ENCODE measurements at regions not wholly inside any gene's neighbourhood (a gene's known extent, or its start where the extent isn't known, plus 50 kb on each side); places are given as distances from the start of the nearest gene placed in this dataset.
A peak's percentile ranks its signal among the peaks of the same experiment; 100 is the strongest.

DNA sequence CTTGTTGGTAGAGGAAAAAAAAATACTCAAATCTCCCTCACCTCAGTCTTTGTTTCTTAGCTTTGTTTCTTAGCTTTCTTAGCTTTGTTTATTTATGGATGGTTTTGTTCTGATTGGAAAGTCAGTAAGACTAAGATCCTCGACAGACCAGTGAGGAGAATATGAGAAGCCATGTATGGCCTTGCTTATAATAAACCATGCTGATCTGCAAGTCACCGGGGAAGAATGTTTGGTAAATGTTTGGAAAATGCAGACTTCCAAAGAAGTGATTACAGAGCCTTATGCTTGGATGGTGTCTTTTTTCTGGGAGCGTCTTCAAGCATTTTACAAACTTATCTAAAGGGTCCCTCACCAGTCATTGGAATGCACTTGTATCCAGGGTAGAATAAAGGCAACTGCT lies 90.1 kb upstream of the NOCT start:
- DNase-seq: no peak

DNA sequence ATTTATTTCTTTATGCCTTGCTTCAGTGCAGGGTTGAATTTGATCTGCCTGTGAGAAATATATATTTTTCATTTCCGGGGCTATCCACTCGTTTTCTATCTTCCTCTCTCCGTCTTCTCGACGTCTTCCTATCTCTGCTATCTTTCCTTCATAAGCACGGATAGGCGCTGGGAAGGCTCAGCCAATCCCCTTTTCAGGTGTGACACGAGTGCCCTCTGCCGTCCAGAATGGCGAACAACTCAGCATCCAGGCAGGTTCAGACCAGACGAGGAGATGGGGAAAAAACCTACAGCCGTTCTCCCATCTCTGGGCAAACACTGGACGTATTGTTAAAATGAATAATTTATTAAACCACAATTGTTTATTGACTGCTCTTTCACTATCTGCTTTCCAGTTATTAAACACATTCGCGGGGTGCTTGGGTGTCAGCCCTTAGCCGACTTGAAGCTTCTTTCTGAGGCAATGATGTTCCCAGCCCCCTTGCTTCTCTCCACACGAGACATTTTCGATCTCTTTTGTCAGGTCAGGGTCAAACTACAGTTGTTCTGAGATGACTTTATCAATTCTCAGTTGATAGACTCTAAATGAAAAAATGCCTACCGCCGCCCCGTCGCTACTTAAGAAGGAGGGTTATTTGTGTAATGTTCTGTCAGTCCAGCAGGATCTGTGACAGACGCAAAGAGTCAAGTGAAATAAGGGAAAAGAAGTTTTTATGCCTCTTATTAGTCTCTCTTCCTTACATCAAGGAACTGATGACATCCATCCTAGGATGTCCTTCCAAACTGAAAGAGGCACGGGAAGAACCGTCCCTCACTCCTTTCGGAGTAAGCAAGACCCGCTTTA lies 96.3 kb upstream of the NOCT start:
- peak; percentile 87 for DNase-seq

DNA sequence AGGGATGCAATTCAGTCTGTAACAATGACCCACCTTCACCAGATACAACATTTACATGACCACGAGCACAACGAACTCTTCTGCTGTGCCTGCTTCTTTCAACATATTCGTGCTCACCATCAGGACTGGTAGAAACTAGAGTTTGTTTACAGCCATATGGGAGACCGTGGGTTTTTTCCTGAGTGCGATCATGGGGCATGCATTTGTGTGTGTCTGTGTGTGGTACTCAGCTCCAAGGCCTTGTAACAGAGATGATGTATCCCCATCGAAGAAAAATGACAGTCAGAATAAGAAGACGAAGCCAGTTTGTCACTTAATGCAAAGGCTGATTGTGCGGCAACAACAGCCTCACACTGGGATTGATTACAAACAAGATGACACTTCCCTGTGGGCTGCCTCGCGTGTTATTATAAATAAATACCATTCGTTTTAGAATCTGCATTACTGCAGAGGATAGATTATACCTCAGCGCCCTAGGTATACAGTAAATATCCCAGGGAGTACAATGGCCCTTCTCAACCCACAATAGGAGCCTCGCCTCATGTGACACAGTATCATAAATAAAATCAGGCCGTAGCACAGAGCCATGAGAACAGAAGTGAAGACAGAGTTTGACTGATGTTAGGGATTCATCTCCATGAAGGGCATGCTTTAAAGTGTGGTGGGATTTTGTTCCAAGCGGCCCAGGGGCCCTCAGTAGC lies 97.3 kb upstream of the NOCT start:
- no peak for DNase-seq

DNA sequence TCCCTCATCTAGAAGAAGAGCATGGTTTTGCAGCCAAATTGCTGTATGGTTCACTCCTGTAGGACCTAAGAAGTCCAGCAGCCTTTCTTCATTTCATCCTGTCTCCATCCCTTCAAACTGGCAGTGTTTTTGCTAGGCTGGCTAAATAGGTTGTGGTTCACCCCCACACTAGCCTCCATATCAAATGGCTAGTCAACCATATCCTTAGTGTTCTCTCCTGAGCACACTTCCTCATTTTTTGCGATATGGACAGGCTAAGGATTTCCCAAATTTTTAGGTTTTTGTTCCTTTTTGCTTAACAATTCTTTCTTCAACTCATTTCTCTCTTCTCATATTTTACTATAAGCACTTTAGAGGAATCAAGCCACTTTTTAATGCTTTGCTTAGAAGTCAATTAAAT lies 98.8 kb upstream of the NOCT start:
- no peak for DNase-seq

DNA sequence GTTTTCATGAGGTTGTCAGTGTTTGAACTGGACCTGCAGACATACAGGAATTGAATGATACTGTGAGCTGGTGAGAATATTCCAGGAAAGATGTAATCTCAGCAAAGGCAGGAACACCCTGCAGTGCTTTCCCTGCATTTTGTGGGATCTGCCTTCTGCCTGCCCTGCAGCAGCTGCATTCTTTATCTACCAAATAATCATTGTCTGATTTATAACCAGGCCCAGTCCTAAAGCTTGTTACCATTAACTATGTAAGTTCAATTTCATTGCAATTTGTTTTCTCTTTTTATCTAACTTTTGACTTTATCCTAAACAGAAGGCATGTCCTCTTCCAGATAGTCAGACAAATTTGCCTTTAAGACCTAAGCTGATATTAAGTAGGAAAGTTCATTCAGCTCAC lies 99.8 kb upstream of the NOCT start:
- no peak for DNase-seq

DNA sequence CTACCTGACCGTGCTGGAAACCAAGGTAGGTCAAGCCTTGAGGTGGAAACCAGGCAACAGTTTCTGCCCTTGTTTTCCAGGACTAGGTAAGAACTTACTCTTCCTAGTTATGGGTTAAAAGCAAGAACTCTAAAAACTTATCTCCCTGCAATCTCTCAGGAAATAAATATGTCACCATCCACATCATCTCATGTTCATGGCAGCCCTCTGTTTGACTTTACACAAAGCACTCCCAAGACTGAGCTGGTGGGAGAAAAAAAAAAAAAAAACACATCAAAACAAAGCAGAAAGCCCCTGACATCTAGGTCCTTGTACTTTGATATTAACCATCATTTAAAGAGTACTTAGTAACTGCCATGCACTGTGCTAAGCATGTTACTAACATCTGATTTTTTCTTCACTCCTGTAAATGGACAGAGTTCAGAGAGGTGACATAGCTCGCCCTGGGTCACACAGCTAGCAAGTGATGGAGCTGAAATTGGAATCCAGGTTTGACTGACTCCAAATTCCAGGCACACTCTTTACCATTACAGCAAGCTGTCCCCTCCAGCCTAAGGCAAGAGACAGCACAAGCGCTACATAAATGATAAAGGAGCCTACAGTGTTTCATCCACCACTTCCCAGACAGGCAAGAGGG lies 102.8 kb upstream of the NOCT start:
- no peak for DNase-seq

DNA sequence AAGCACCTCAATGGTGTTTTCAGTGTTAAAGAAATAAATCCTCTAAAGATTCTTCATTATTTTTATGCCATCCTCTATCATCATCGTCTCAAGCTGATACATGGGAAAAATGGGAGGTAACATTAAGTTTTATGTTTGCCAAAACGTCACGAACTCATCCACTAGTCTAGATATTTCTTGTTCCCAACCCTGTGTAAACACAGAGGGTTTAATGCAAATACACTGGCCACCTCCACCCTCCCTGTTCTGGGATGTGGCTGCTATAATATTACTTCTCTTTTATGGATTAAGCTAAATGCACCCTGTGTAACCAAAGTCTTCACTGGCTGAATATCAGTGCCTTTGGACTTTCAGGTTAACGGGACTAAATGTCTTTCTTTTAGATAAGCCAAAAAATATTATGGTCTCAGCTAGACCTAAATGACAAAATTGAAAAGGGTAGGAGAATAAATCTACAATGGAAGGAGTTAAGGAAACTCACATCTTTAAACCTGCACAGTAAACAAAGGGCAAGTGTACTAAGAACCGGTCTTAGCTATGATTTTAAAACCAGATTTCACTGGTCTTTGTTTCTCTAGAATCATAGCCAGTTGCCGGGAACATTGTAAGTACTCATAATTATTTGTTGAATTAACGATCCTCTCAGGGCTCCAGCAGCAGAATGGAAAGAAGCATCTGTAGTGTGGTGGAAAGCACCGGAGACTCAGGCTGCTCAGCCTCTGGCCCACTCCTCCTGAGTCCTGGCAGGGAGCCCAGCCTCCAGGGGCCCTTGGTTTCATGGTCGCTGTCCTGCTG lies 103.5 kb upstream of the NOCT start:
- peak; percentile 25 for DNase-seq

DNA sequence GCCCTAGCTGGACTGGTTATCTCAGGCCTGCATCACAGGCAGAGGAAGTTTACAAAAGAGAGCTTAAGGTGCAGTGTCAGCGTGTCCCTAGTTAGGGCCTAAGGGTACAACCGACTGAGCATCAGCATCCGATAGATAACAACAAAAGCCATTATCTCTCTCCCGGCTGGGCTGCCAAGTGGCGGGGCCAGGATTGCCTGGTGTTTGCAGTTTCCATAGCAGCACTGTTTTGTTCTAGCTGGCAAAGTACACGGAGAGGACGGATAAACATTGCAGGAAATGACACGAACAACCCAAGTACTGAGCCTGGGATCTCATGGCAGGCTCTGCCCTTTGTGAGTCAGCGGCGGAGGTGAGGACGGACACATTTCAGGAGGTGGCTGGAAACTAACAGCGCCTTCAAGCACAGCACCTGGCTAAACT lies 104.7 kb upstream of the NOCT start:
- DNase-seq: peak; percentile 70

DNA sequence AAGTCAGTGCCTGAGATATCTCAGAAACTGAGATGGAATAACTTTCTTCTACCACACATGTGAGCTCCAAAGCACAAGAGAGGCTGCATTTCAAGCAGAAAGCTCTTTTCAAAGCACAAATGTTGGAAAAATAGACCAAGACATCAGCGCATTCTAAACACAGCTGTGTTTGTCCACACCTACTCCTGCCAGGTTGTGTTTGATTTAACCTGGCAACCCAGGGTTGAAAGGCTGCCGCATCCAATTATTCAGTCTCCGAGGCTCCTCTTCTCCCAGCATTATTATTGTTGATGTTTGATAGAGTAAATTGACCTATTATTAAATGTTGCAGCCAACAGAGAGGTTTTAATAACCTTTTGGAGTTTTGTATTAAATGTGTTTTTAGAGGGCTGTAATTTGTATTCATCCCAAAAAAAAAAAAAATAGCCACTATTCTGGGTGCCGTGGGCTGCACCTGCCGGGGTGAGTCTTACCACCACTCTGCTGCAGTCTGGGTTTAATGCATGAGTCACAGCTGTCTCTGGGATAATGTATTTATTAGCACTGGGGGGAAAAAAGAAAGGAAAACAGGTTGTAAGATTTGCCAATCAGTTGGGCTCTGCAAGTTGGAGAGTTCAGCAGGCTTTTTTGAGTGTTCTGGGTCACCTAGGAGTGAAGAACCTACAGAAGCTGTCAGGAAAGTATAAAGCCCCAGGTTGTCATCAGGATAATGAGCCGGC lies 105.2 kb upstream of the NOCT start:
- no peak for DNase-seq

DNA sequence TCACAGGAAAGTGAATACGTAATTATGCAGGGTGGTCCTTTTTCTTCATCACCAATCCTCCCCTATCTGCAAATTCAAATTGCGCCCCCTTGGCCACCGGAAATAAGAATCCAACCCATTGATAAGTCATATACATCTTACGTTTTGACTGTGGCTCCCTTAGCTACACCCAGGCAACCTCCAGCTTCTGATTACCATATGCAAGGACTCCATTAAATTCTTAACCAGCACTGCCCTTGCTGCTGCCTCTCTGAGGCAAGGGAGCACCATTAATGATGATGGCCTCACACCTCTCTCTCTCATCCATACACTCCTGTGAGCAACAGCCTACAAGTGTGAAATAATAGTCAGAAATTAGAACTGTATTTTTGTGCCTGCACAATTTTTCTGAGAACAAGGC lies 106.0 kb upstream of the NOCT start:
- no peak for DNase-seq

DNA sequence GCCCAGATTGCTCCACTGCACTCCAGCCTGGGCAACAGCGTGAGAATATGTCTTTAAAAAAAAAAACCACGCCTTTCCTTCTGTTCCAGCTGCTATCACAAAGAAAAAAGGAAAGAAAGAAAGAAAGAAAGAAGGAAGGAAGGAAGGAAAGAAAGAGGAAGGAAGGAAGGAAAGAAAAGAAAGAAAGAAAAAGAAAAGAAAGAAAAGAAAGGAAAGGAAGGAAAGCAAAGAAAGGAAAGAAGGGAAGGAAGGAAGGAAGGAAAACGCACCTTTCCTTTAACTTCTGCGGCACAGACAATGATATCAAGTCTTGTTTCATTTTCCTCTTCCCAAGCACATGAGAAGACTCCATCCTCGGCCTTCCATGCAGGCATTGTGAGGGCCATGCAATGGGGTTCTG lies 107.4 kb upstream of the NOCT start:
- DNase-seq: no peak

DNA sequence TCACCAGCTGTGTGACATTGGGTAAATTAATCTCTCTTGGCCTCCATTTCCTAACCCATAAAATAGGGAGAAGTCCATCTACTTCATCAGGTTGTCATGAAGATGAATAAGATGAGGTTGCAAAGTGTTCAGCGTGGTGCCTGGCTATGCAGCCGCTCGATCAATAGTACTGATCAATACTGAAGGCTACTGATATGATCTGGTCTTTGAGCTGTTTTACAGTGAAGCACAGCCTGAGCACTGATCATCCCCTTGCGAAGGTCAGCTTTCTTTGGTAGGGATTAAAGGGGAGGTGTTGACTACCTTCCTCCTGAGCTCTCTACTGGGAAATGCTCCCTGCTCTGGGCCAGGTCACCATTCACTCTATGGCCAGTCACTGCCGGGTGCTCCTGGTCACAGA lies 108.4 kb upstream of the NOCT start:
- no peak for DNase-seq

DNA sequence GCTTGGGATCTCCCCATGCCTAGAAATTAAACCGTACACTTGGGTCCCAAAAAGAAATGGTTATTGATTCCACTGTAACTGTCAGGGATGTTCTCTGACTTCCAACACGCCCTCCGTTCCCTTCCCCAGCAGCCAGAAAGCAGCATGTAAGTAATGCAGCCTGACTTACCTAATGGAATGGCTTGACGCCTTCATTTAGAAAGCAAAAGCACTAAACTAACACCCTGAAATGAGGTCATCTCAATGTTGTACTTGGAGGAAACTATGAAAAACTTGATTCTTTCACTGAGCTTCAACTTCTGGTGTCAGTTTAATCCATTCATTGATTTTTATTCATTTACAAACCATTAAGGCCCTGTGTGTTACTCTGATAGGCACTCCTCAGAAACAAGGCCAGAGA lies 110.8 kb upstream of the NOCT start:
- DNase-seq: no peak

DNA sequence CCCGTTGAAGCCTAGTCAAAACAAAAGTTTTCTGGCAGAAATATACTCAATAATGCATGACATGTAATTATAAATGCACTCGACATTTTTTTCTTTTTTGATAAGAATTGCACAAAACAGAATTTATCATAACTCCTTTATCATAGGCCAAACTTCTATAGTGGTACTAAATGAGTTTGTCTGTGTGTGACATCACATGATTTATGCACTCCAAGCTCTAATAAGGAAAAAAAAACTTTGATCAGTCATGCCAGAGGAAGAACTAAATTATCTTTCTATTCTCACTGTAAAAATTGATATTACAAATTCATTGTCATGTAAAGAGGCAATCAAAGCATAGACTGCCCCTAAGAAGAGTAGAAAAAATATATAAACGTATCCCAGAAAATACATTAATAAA lies 112.4 kb upstream of the NOCT start:
- DNase-seq: no peak

DNA sequence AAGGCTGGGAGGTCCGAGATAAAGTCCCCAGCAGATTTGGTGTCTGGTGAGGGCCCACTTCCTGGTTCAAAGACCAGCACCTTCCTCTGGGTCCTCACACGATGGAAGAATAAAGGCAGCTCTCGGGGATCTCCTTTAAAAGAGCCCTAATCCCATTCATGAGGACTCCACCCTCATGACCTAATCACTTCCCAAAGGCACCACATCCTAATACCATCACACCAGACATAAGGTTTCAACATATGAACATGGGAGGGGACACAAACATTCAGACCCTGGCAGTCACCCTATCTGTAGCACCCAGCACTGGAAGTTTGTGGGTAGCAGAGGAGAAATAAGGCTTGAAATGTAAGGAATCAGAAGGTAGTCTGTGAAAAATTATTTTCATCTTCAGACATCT lies 112.9 kb upstream of the NOCT start:
- no peak for DNase-seq

DNA sequence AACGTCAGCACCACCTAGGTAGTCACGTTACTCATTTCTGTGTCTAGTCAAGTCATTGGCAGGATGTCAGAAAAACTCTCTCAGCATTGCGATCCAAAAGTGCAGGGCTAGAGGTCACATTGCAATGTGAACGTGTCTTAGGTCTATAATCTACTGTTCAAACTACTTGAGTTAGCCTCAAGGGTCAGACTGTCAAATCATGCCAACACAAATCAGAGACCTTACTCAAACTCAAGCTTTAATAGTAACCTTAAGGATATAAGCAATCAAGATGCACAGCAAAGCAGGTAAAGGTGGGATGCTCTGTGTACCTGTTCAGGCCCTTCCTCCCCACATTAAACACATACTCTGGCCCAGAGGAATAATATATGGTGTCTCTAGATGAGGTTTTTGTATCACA lies 114.4 kb upstream of the NOCT start:
- DNase-seq: no peak

DNA sequence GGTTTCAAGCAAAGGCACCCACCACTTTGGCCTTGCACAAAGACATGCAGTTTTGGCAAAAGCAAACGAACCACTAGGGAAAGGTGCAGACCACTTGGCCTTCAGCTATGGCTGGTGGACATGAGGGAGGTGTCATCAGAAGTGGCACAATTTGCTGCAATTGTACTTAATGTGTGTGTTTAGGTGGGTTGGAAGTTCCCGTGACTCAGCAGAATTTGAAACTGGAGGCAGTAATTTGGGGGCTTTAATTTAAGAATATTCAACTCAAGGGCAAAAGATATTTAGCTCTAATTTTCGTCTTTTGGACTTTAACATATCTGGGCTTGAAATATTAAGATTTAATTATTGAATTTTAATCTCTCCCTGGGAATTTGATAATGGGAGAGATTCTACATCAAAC lies 115.6 kb upstream of the NOCT start:
- DNase-seq: no peak

DNA sequence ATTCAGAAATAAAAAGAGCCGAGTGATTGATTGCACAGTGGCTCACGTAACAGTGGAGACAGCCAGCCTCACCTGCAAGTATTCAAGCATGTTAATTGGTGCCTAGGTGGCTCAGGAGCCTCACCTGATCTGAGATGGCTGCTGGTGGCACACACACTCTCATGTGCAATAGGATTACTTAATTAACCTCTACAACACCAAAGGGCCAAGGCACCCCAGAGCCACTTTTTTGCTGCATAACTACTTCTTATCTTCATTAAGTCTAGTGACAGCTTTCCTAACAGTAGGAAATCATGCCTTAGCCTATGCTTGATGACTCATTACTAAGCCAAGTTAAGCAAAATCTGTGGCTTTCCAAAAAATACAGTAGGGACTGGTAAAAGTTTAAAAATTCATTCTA lies 117.3 kb upstream of the NOCT start:
- DNase-seq: no peak

DNA sequence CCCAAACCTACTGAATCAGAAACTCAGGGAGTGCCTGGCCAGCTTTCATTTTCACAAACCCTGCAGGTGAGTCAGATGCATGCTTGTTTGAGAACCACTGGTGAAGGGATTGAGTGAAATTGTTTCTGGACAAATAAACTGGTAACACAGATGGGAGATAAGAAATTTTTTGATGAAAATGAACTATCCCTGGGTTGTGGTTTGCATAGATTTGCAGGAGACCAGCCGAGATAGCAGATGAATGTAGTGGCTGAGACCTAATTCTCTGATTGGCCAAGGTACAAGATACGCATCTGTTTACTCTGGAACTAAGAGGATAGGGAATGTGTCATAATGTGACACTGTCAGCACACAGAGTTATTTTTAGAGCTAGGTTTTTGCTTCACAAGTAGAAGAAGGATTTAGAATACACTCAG lies 117.8 kb upstream of the NOCT start:
- no peak for DNase-seq

DNA sequence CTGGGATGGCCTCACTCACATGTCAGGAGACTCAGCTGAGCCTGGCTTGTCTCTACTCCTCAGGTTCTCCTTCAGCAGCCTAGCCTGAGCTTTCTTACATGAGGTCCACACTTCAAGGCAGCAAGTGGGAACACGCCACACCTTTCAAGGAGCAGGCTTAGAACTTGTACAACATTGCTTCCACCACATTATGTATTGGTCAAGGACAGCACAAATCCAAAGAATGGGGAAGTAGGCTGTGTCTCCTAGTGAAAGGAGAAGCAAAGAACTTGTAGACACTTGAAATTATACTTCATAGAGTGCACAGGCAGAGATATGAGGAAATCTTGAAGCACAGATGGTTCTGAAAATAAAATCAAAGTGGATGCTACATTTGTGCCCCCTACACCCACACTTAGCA lies 120.9 kb upstream of the NOCT start:
- no peak for DNase-seq

DNA sequence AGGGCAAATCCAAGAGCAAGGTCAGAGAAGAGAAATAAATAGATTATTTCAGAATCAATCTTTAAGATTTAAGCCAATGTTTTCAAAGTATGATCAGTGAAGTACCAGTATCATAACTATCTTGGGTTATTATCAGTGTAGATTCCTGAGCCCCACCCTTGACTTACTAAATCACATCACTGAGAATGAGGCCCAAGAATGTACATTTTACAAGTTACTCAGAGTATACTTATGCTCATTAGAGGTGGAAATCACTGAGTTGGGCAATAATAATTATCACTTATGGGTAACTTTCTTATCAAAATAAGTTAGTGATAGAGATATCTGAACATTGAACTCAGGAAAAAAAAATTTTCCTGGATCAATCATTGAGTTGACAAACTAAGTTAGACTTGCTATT lies 121.6 kb upstream of the NOCT start:
- no peak for DNase-seq
